ENCODE measurements at regions not wholly inside any gene's neighbourhood (a gene's known extent, or its start where the extent isn't known, plus 50 kb on each side); places are given as distances from the start of the nearest gene placed in this dataset.
"Not testable (repeated sequence)": the region's sequence is repeated elsewhere in the genome, so short reads cannot be mapped to it uniquely, and the experiment has no call there.

GRCh38 chr5:154633744-154634143, 121.4 kb upstream of the LARP1 start:
- H3K36me3 ChIP-seq (replicated peaks in 1 of 2; ENCODE audit: control insufficient read depth in 1 of 2, insufficient read depth in 2 of 2, low read length in 2 of 2); ATAC-seq; DNase-seq (ENCODE audit: low spot score); H3K9me3 ChIP-seq (ENCODE audit: low read length); H4K20me1 ChIP-seq (ENCODE audit: insufficient read depth, low read length); intact Hi-C loops (cut with micrococcal nuclease; ENCODE audit: unreplicated experiment); H3K4me1 ChIP-seq (ENCODE audit: insufficient read depth, low read length); H3K27ac ChIP-seq (ENCODE audit: extremely low read length, insufficient read depth, low read length); H3K9ac ChIP-seq (ENCODE audit: insufficient read depth, low read depth, low read length); POLR2A ChIA-PET; in situ Hi-C loops (cut with HindIII; ENCODE audit: extremely low pct_ligation_motif_present, low pct_unique_long_range_greater_than_20kb); H3K79me2 ChIP-seq (ENCODE audit: insufficient read depth, low read length); FAIRE-seq; H2AFZ ChIP-seq (ENCODE audit: low read length); H3K4me2 ChIP-seq (ENCODE audit: low read depth, low read length); H3K4me3 ChIP-seq (replicated peaks in 1 of 3; ENCODE audit: insufficient read depth in 1 of 3, low read depth in 2 of 3, low read length in 3 of 3); CTCF ChIA-PET (ENCODE audit: low intra/inter-chr PET ratio, low total read pairs); BruUV-seq (replicated peaks): not testable (repeated sequence)
- whole genome bisulfite sequencing (ENCODE audit: low lambda C conversion rate), result 64% methylated on average over 4 of the region's 4 CpGs
- H3K27me3 ChIP-seq (ENCODE audit: control insufficient read depth in 1 of 2, insufficient read depth in 2 of 2, low read length in 2 of 2), result peaks cover 0 to 14% of the 10 kb centered on the region in 2 experiments; a peak in 3 of 5 replicates

- Histone ChIP-seq H3K27me3 (ENCODE audit: control insufficient read depth in 1 of 2, insufficient read depth in 2 of 2, low read length in 2 of 2) (peaks cover 0 to 19% of the 10 kb centered on the region in 2 experiments; a peak in 3 of 5 replicates), H3K4me1 (ENCODE audit: insufficient read depth, low read length) (no peaks in the 10 kb centered on the region), H3K36me3 (replicated peaks in 1 of 2; ENCODE audit: control insufficient read depth in 1 of 2, insufficient read depth in 2 of 2, low read length in 2 of 2) (no peaks in the 10 kb centered on the region), H3K9me3 (ENCODE audit: low read length) (no peaks in the 10 kb centered on the region), H3K79me2 (ENCODE audit: insufficient read depth, low read length) (no peaks in the 10 kb centered on the region), H4K20me1 (ENCODE audit: insufficient read depth, low read length) (no peaks in the 10 kb centered on the region), H3K4me3 (replicated peaks in 1 of 3; ENCODE audit: insufficient read depth in 1 of 3, low read depth in 2 of 3, low read length in 3 of 3) (no peak overlapping the region), H3K9ac (ENCODE audit: insufficient read depth, low read depth, low read length) (no peak overlapping the region), H3K4me2 (ENCODE audit: low read depth, low read length) (no peak overlapping the region), H3K27ac (ENCODE audit: extremely low read length, insufficient read depth, low read length) (no peak overlapping the region), H2AFZ (ENCODE audit: low read length) (no peak overlapping the region)
- FAIRE-seq (no peak), ATAC-seq (no peak), DNase-seq (ENCODE audit: low spot score) (no peak)
- in situ Hi-C loops (cut with HindIII; ENCODE audit: extremely low pct_ligation_motif_present, low pct_unique_long_range_greater_than_20kb), result no loop called here
- WGBS (ENCODE audit: low lambda C conversion rate), result 93% methylated on average over 13 of the region's 22 CpGs
- ChIA-PET POLR2A (interaction anchor here (1.2 kb wide), 1 partner anchor 16 kb away, joined by 4 read pairs; no protein-coding TSS in a partner anchor), CTCF (ENCODE audit: low intra/inter-chr PET ratio, low total read pairs) (no interaction called here)
- intact Hi-C loops (cut with micrococcal nuclease; ENCODE audit: unreplicated experiment), result no loop called here
- no TSS peak for BruUV-seq (replicated peaks)
- TF ChIP-seq ZNF609 (CRISPR knock-in tag; IDR thresholded peaks at IDR 0.05; ENCODE audit: borderline replicate concordance) (no peak), POLR2A (IDR thresholded peaks at IDR 0.05; ENCODE audit: insufficient read depth in 1 of 2, low read depth in 2 of 2, low read length in 2 of 2) (no peak), KDM6A (CRISPR knock-in tag; IDR thresholded peaks at IDR 0.05; ENCODE audit: low read depth) (no peak), HMG20B (CRISPR knock-in tag; conservative IDR thresholded peaks at IDR 0.05) (no peak), CTCF (CRISPR knock-in tag; IDR thresholded peaks at IDR 0.05) (no peak), NFKBIZ (CRISPR knock-in tag; IDR thresholded peaks at IDR 0.05) (no peak), FOXA1 (IDR thresholded peaks at IDR 0.05) (no peak), FOXA1 (CRISPR knock-in tag; IDR thresholded peaks at IDR 0.05) (no peak), PTBP1 (IDR thresholded peaks at IDR 0.05; ENCODE audit: low read depth, low read length, poor library complexity, severe bottlenecking) (no peak), IRF1 (CRISPR knock-in tag; IDR thresholded peaks at IDR 0.05; ENCODE audit: low read depth) (no peak), NRL (CRISPR knock-in tag; IDR thresholded peaks at IDR 0.05; ENCODE audit: borderline replicate concordance) (no peak), ZNF296 (CRISPR knock-in tag; conservative IDR thresholded peaks at IDR 0.05) (no peak)
Observed at GRCh38 chr5:154631141-154631540, 124.0 kb upstream of the LARP1 start.
